ENCODE measurements at regions not wholly inside any gene's neighbourhood (a gene's known extent, or its start where the extent isn't known, plus 50 kb on each side); places are given as distances from the start of the nearest gene placed in this dataset.

DNA sequence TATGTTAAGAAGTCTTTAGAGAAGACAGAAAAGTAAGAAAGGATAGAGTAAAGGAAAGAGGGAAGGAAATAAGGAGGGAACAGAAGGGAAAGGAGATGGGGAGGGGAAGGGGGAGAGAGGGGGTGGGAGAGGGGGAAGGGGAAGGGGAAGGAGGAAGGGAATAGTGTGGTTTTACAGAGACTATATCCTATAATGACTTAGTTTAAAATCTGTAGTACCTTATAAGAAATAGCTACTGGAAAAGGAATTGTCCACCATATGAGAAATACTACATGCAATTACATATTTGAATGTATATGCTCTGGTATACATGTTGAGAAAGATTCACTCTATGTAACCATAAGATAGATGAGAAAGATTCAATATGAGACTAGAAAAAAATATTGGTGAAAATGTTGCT lies 1042.3 kb downstream of the BRINP3 start:
- Histone ChIP-seq H3K4me1 (replicated peaks; ENCODE audit: insufficient read depth) (no peaks in the 10 kb centered on the region; the same call in 1 of the 2 replicates), H4K20me1 (ENCODE audit: insufficient read depth) (no peaks in the 10 kb centered on the region), H3K9me3 (ENCODE audit: insufficient read depth, low read depth) (no peaks in the 10 kb centered on the region), H3K36me3 (ENCODE audit: low read depth) (no peaks in the 10 kb centered on the region), H3K27me3 (ENCODE audit: insufficient read depth, low read depth) (no peaks in the 10 kb centered on the region), H3K9me2 (ENCODE audit: insufficient read depth) (no peaks in the 10 kb centered on the region; the same call in 1 of the 2 replicates), H3K4me2 (no peak overlapping the region), H3F3A (ENCODE audit: insufficient read depth, low read depth) (no peaks in the 10 kb centered on the region), H3K27ac (no peak overlapping the region), H3K79me2 (ENCODE audit: low read depth) (no peaks in the 10 kb centered on the region), H3K4me3 (no peak overlapping the region), H2AFZ (no peak overlapping the region)
- ChIA-PET POLR2A (ENCODE audit: unreplicated experiment) (no interaction called here), CTCF (no interaction called here)
- DNase-seq: no peak
- no peak for TF ChIP-seq EZH2 (IDR thresholded peaks at IDR 0.05; ENCODE audit: low read depth)
- TF ChIP-seq, protein P1, sequence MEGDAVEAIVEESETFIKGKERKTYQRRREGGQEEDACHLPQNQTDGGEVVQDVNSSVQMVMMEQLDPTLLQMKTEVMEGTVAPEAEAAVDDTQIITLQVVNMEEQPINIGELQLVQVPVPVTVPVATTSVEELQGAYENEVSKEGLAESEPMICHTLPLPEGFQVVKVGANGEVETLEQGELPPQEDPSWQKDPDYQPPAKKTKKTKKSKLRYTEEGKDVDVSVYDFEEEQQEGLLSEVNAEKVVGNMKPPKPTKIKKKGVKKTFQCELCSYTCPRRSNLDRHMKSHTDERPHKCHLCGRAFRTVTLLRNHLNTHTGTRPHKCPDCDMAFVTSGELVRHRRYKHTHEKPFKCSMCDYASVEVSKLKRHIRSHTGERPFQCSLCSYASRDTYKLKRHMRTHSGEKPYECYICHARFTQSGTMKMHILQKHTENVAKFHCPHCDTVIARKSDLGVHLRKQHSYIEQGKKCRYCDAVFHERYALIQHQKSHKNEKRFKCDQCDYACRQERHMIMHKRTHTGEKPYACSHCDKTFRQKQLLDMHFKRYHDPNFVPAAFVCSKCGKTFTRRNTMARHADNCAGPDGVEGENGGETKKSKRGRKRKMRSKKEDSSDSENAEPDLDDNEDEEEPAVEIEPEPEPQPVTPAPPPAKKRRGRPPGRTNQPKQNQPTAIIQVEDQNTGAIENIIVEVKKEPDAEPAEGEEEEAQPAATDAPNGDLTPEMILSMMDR (conservative IDR thresholded peaks at IDR 0.05): no peak
- intact Hi-C loops (cut with micrococcal nuclease; ENCODE audit: unreplicated experiment): loop anchor here (10.0 kb wide), 1 partner anchor 999 kb away; no protein-coding TSS in a partner anchor
- BruUV-seq (replicated peaks): no TSS peak

DNA sequence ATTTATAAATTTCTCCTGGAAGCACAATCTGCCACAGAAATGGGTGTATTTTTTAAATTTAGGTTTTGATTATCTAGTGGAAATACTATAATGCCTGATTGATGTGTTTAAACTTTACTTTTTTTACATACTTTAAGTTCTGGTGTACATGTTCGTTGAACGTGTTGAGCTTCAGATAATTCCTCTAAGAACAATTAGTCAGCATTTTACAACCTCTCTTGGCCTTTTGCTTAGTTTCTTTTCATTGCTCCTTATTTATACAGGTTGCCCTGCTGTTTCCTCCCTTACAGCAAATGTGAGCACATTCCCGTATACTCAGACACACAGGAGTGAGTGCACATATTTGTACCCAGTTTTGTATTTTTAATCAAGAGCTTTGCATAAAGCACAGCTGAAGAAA lies 1038.9 kb downstream of the BRINP3 start:
- Histone ChIP-seq H3K79me2 (ENCODE audit: low read depth) (no peaks in the 10 kb centered on the region), H3K36me3 (ENCODE audit: low read depth) (no peaks in the 10 kb centered on the region), H3K4me2 (no peak overlapping the region), H2AFZ (0 out of 2 replicates have a peak overlapping the region, but pooled peaks have one; percentile 26), H4K20me1 (ENCODE audit: insufficient read depth) (no peaks in the 10 kb centered on the region), H3K4me1 (replicated peaks; ENCODE audit: insufficient read depth) (no peaks in the 10 kb centered on the region; the same call in 1 of the 2 replicates), H3K27me3 (ENCODE audit: insufficient read depth, low read depth) (no peaks in the 10 kb centered on the region), H3K27ac (no peak overlapping the region), H3F3A (ENCODE audit: insufficient read depth, low read depth) (no peaks in the 10 kb centered on the region), H3K9me2 (ENCODE audit: insufficient read depth) (no peaks in the 10 kb centered on the region; the same call in 1 of the 2 replicates), H3K4me3 (no peak overlapping the region), H3K9me3 (ENCODE audit: insufficient read depth, low read depth) (no peaks in the 10 kb centered on the region)
- no TSS peak for BruUV-seq (replicated peaks)
- DNase-seq: no peak
- TF ChIP-seq, protein P1 (conservative IDR thresholded peaks at IDR 0.05): no peak
- TF ChIP-seq EZH2 (IDR thresholded peaks at IDR 0.05; ENCODE audit: low read depth): no peak
- intact Hi-C loops (cut with micrococcal nuclease; ENCODE audit: unreplicated experiment): loop anchor here (10.0 kb wide), 1 partner anchor 996 kb away; no protein-coding TSS in a partner anchor
- ChIA-PET CTCF (no interaction called here), POLR2A (ENCODE audit: unreplicated experiment) (no interaction called here)

GRCh38 chr1:189463166-189463565 lies 1014.5 kb downstream of the BRINP3 start:
- BruUV-seq (replicated peaks): no TSS peak
- TF ChIP-seq, protein P1 (conservative IDR thresholded peaks at IDR 0.05): no peak
- TF ChIP-seq EZH2 (IDR thresholded peaks at IDR 0.05; ENCODE audit: low read depth): no peak
- Histone ChIP-seq H2AFZ (no peak overlapping the region), H3K79me2 (ENCODE audit: low read depth) (no peaks in the 10 kb centered on the region), H3K27ac (no peak overlapping the region), H3K27me3 (ENCODE audit: insufficient read depth, low read depth) (no peaks in the 10 kb centered on the region), H4K20me1 (ENCODE audit: insufficient read depth) (no peaks in the 10 kb centered on the region), H3K4me3 (no peak overlapping the region), H3K9me2 (ENCODE audit: insufficient read depth) (no peaks in the 10 kb centered on the region), H3K9me3 (ENCODE audit: insufficient read depth, low read depth) (no peaks in the 10 kb centered on the region), H3K4me1 (replicated peaks; ENCODE audit: insufficient read depth) (no peaks in the 10 kb centered on the region), H3F3A (ENCODE audit: insufficient read depth, low read depth) (no peaks in the 10 kb centered on the region), H3K36me3 (ENCODE audit: low read depth) (no peaks in the 10 kb centered on the region), H3K4me2 (no peak overlapping the region)
- ChIA-PET CTCF (no interaction called here), POLR2A (ENCODE audit: unreplicated experiment) (no interaction called here)
- no peak for DNase-seq
- intact Hi-C loops (cut with micrococcal nuclease; ENCODE audit: unreplicated experiment): no loop called here

All from PC-9 (cell line).